H54 (cell line): ENCODE measurements at regions not wholly inside any gene's neighbourhood (a gene's known extent, or its start where the extent isn't known, plus 50 kb on each side); places are given as distances from the start of the nearest gene placed in this dataset.
"Not testable (repeated sequence)": the region's sequence is repeated elsewhere in the genome, so short reads cannot be mapped to it uniquely, and the experiment has no call there.

Experiments used
- DNase-seq: peaks from one replicate; pipeline ENCODE4 v3.0.0; 2011; ENCODE audit warnings: low spot score, mixed read lengths; ENCODE audit not compliant: insufficient read length
- FAIRE-seq: peaks from 3 replicates; lab custom pipeline; 2011; peaks lifted over from hg19 to GRCh38; lab: Jason Lieb, UNC
- POLR2A ChIP-seq: IDR thresholded peaks from 2 replicates; pipeline ENCODE4 v1.6.1; 2011; ENCODE audit warnings: low read depth, mild to moderate bottlenecking, low read length

DNA sequence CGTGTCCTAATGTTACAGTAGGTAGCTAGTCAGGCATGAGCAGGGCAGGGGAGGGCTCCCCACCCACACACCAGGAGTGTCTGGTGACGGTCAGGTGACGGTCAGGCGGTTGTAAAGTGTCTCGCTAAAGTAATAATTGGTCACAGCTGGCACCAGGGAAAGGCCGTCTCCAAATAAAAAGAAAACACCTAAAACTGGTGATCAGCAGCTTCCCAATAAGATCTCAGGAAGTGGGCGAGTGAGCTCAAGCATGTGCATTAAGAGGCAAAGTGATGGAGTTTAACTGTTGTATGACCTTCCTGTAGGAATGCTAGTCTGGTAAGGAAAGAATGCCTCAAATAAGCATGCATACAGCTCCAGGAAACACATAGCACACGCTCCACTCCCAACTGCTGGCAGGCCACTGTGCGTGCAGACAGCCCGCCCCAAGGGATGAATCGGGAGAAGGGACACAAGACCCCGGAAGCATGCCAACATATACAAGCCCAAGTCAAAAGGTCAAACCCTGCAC is 177.1 kb downstream of the RNF144A start:
- FAIRE-seq (no peak), DNase-seq (no peak)

DNA sequence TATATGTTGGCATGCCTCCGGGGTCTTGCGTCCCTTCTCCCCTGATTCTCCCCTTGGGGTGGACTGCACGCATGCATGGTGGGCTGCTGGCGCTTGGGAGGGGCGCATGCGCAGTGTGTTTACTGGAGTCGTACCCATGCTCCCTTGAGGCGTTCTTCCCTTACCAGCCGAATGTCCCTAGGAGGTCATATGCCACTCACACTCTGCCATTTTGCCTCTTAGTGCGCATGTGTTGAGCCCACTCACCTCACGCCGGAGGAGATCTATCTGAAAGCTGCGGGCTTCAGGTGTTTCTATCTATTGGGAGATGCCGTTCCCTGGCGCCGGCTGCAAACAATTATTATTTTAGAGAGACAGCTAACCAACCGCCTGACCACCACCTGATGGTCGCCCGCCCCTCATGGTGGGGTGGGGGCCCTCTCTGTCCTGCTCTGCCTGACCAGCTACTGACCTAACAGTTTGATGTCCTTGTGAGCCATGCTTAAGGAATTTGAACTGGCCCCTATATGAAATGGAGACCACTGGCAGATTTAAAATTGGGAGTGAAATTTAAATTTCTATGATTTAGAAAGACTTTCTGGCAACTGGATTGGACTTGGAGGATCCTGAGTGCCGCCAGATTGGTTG is 179.6 kb downstream of the RNF144A start:
- no peak for TF ChIP-seq POLR2A
- FAIRE-seq (no peak), DNase-seq (no peak)

More for the DNA sequence above, 177.1 kb downstream of the RNF144A start:
- TF ChIP-seq POLR2A = no peak

DNA sequence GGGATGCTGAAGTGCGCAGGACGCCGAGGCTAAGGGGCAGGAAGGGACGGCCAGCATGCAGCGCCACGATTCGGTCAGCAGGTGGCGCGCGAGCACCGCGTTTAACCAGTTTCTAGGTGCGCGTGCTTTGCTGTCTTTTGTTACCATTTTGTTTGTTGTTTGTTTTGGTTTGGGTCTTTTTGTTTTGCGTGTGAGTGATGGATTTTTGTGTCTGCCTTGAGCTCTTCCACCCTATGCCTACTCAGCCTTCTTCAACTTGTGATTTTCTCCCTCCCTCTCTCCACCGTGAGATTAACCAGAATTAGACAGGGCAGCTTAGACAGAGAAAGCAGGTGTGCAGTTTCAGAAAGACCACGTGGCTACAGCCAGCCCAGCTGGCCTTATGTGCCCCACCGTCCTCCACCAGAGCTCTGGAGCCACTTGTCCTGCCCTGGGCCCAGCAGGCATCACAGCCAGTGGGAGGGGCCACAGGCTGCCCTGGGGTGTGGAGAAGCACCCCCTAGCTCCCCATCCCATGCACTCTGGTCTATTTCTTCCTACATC is 180.2 kb downstream of the RNF144A start:
- FAIRE-seq (no peak), DNase-seq (peak; percentile 50)
- TF ChIP-seq POLR2A = no peak

GRCh38 chr2:7098816-7099215 is 181.6 kb downstream of the RNF144A start:
- TF ChIP-seq POLR2A = no peak
- no peak for DNase-seq
- no peak for FAIRE-seq

GRCh38 chr2:7099687-7100086 is 182.5 kb downstream of the RNF144A start:
- not testable (repeated sequence) for FAIRE-seq

GRCh38 chr2:7102826-7103225 is 185.6 kb downstream of the RNF144A start:
- DNase-seq (no peak), FAIRE-seq (no peak)
- TF ChIP-seq POLR2A = no peak

More at GRCh38 chr2:7099687-7100086, 182.5 kb downstream of the RNF144A start:
- DNase-seq = not testable (repeated sequence)

DNA sequence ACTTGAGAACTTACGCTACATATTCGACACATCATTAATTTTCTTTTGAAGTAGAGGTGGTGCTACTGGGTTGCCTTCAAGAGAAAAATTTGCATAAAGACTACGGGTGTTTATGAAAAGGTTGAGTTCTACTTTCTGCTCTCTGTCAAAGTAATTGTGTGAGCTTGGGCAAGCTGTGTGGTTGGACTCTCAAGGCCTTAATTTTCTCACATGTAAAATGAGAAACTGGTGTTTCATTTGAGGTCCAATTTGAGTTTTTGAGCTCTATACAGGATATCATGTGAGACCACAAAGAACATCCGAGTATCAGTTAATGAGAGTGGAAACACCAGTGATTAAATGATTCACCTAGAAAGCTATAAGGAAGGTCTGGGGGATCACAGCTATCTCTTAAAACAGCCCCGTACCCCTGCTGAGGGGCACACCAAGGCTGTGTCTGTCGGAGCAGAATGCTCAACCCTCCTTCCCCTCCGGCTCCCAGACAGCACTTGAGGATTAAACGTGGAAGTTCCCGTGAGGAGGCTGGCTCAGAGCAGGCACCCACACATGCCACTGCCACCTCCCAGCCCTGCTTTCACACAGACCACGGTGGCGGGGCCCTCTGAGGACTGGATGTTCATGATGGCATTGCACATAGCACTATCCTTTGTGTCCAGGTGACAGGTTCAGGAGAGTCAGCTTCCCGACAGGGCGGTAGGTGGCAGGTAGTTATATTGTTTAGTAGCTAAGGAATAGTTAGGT is 191.8 kb downstream of the RNF144A start:
- DNase-seq (no peak), FAIRE-seq (no peak)
- no peak for TF ChIP-seq POLR2A

- no peak for TF ChIP-seq POLR2A
- no peak for DNase-seq
These were observed 192.3 kb downstream of the RNF144A start for GRCh38 chr2:7109533-7109885.

GRCh38 chr2:7111626-7112025 is 194.4 kb downstream of the RNF144A start:
- no peak for FAIRE-seq
- TF ChIP-seq POLR2A = no peak
- DNase-seq = no peak

More at GRCh38 chr2:7109533-7109885, 192.3 kb downstream of the RNF144A start:
- no peak for FAIRE-seq

DNA sequence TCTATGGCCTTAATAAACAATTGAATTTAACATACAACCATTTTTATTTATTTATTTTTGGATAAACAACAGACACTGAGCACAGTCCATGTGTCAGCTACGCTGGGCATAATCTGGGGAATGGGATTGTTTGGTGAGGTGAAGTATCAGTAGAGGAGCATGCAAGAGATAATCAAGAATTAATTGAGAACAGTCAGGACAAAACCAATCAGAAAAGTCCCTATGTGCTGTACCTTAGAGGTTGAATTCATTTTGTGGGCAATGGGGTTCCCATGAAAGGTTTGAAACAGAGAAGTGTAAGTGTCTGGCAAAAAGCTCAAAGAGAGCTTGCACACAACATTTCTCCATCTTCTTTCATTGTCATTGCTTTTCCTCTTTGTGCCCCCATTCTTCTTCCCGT is 198.2 kb downstream of the RNF144A start:
- FAIRE-seq (no peak), DNase-seq (no peak)
- TF ChIP-seq POLR2A = no peak

GRCh38 chr2:7115906-7116305 is 198.7 kb downstream of the RNF144A start:
- no peak for DNase-seq
- no peak for TF ChIP-seq POLR2A
- no peak for FAIRE-seq

- no peak for TF ChIP-seq POLR2A
- DNase-seq (no peak), FAIRE-seq (no peak)
These were observed 199.3 kb downstream of the RNF144A start for GRCh38 chr2:7116511-7116910.

DNA sequence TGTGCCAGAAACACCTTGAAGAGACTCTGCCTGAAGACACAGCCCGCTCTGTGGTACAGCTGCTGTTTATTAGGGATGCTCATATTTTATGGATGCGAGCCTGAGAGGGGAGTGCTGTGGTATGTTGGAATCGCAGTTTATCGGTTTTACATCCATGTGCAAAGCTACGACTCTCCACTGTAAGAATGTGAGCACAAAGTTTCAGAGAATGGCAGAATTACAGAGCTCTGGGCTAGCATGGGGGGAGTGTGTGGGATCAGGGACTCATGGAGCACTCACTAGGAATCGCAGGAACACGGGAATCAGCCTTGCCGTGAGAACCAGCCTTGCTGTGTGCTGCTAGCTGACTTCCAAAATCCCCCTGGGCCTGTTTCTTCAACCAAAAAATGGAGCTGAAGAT is 199.9 kb downstream of the RNF144A start:
- TF ChIP-seq POLR2A = no peak
- FAIRE-seq (no peak), DNase-seq (no peak)

DNA sequence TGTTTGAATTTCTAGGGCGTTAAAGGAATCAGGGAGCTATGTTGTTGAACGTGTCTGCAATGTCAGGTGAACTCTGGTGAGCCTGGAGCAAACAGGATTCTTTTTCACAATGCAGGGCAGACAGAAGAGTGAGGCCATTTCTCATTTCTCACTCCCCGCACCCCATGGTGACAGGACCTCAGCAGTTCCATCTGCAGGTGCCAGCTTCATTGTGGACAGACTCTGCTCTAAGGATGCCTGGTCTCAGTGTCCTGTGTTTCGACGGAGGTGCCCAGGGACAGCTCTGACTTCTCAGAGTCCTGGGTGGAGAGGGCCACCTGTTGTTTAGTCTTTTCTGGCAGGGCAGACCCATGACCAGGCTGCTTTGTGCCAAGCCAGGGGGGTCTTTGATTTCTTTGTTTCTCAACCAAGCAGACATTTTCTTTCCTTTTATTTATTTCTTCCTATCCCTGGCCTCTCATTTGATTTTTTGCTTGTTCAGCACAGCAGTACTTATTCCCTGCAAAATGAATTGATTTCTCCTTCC is 201.5 kb downstream of the RNF144A start:
- no peak for FAIRE-seq
- DNase-seq = no peak
- TF ChIP-seq POLR2A = no peak
